HG03439 (cell line): ENCODE measurements at regions not wholly inside any gene's neighbourhood (a gene's known extent, or its start where the extent isn't known, plus 50 kb on each side); places are given as distances from the start of the nearest gene placed in this dataset.
"Not testable (repeated sequence)": the region's sequence is repeated elsewhere in the genome, so short reads cannot be mapped to it uniquely, and the experiment has no call there.

Experiments used
- ATAC-seq: cut with Tn5 transposase; IDR thresholded peaks from one replicate; pipeline ENCODE4 v1.9.1; 2021; ENCODE audit warnings: mild to moderate bottlenecking, moderate library complexity; ENCODE audit not compliant: unreplicated experiment

DNA sequence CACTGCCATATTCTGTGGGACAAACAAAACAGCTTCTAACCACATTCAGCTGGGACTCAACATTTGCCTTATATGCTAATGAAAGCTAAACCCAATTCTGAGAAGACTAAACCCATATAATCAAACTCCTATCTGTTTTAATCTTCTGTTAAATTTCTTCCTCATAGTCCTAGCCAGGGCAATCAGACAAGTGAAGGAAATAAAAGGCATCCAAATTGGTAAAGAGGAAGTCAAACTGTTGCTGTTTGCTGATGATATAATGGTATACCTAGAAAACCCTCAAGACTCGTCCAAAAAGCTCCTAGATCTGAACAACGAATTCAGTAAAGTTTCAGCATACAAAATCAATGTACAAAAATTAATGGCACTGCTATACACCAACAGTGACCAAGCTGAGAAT lies 157.1 kb downstream of the PHLDA1 start:
- ATAC-seq: no peak

DNA sequence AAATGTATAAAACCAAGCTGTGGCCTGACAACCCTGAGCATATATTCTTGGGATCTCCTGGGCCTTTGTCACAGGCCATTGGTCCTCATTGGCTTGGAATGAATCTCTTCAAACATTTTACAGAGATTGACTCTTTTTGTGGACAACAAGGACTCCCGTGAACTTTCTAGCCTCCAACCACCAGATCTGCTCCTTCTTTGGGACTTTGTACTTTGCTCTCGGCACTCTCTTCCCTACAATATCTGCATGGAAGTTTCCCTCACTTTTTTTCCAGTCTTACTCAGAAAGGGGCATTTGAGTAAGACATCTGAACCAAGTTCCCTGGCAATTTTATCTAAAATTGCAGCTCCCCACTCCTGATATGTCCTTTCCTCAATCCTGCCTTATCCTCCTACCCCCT lies 158.8 kb downstream of the PHLDA1 start:
- ATAC-seq: no peak

DNA sequence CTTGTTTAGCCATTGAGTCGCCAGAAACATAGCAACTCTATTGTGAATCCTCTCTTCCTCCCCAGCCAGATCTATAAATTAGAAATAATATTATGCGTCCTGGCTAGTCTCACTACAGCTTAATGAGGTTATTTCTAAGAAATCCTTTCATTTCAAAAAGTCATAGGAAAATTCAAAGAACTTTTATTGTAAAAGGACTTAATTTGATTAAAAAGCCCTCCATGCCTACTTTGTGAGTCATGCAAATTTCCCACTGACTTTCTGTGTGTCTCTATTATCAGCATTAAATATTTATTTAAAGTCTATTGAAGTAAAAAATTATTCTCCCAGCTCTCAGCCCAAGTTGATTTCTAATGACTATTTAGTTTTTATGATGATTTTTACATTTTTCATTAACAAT lies 160.7 kb downstream of the PHLDA1 start:
- ATAC-seq: no peak

DNA sequence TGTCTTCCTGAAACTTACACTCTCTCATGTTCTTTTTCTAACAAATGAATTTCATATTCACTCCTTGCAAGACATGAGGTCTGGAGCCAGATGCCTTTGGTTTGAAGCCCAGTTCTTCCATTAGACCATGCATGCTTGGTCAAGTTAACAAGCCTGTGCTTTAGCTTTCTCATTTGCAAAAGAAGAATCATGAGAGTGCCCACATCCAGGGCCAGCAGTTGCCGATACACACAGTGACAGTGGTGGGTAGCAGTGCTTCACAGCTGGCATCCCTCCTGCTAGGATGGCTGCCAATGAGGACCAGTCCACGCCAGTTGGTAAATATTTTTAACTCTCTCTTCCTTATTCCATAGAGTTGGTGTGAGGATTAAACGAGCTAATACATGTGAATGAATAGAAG lies 163.1 kb downstream of the PHLDA1 start:
- ATAC-seq: no peak

DNA sequence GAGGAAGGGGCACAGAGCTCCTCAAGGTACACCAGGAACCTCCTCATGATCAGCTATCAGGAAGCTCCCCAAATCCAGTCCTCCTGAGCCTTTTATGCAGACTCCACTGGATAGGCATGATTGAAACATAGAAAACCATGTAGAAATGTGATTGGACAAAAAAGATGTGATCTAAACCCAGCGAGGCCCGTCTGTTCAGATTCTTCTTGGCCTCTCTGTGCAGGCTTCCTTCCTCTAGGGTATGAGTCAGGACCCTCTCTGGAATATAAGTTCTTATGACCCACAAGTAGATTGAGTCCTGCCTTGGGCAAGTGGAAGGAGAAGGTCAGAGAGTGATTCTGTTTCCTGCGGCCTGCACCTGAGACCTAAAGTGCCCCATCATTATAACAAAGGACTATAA lies 166.3 kb downstream of the PHLDA1 start:
- ATAC-seq: no peak

DNA sequence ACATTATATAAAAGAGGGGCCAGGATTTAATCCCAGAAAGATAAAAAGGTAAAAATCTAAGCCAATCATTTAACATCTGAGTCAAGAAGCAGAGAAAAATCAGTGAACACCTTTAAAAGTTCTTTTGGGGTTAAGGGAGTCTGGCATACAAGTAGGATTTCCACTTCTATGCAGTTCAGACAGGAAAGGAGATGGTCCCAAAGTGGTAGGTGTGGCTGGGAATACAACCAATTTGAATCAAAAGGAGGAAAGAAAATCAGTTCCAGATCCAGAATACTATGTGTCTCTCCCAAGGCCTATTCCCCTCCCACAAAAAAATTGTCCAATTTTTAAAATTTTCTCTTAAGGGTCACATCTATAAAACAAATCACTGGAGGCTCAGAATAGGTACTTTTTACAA lies 167.4 kb downstream of the PHLDA1 start:
- ATAC-seq: no peak

DNA sequence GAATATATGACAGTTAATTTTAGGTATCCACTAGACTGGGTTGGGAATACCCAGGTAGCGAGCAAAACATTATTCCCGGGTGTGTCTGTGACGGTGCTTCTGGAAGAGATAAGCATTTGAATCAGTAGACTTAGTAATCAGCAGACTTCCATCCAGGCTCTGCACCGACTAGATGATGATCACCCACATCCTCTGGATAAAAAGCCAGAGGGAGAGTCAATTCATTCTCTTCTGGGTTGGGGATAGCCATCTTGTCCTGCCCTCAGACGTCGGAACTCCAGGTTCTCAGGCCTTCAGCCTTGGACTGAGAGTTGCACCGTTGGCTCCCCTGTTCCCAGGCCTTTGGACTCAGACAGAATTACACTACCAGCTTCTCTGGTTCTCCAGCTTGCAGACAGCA lies 168.0 kb downstream of the PHLDA1 start:
- ATAC-seq: no peak

DNA sequence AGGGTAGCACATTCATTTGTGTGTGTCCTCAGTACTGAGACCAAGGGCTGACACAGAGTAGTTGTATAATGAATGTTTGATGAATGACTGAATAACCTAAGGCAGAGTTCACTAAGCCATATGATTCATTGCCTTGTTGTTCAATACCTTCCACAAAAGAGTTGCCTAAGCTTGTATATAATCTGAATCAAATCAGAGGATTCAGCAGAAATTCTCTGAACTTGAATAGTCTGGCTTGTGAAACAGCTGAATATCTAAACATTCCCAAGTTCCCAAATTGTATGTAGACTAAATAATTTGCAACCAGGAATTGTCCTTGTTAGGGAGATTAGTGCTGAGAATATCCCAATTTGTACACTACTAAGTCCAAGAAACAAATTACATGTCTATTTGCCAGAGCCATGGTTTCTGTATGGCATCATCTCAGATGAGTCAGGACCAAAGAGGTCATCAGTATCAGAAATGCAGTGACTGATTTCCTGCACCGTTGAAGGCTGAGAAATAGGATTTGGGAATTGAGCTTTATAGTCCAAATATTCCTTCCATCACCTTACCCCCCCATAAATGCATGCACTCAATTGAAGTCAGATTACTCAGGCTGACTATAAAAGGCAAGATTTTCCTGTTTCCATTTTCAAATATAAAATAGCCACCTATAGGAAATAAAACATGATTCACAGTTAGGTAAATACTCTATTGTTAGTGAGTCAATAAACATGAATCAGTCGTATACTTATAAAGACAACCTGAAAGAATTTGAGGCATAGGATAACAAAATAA lies 168.7 kb downstream of the PHLDA1 start:
- no peak for ATAC-seq

DNA sequence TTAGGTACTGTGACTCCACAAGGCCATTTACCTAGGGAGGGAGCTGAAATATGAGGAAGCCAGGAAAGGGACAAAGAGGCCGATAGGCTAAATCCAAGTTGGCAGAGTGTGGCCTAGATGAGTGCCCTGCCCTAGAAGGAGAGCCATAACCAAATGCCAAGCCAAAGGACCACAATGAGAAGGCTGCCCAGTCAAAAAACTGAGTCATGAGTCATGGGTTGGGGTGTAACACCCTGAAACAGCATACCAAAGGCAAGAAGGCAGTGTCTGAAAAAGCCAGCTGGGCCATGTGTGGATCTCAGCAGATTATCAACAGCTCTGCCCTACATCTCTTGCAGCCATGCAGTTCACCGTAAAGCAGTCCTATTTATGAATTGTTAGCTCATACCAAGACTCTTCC lies 171.7 kb downstream of the PHLDA1 start:
- no peak for ATAC-seq

DNA sequence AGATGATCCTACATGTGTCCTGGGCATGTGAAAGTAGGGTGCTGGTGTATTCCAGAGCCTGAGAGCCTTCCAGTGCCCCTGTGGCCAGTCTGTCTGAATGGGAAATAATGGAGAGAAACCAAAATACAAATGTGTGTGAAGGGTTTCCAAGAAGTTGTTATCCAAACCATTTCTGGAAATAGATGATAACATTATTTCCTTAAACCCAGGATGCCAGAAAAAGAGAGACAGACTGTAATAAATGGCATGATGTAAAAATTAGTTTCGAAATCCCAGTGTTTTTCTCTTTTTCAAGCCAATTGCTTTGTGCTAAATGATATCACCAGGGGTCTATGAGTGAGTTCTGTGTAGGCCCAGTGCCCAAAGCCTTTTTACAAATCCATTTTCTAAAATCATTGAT lies 175.3 kb downstream of the PHLDA1 start:
- ATAC-seq: no peak

DNA sequence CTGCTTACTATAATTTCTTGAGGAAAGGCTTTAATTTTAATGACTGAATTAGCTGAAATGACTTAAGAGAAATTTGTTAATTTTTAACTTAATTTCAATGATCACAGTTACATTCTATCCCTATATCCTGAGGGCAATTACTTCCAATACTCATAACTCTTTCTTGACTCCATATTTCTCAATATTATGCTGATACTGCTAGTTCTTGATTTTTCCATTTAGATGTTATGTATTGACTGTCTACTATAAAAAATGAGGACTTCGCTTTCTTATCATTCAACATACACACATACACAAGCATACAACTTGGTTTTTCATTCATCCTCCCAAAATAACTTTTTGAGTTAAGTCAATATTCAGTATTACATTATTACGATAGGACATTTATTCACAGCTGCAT lies 176.2 kb downstream of the PHLDA1 start:
- no peak for ATAC-seq

DNA sequence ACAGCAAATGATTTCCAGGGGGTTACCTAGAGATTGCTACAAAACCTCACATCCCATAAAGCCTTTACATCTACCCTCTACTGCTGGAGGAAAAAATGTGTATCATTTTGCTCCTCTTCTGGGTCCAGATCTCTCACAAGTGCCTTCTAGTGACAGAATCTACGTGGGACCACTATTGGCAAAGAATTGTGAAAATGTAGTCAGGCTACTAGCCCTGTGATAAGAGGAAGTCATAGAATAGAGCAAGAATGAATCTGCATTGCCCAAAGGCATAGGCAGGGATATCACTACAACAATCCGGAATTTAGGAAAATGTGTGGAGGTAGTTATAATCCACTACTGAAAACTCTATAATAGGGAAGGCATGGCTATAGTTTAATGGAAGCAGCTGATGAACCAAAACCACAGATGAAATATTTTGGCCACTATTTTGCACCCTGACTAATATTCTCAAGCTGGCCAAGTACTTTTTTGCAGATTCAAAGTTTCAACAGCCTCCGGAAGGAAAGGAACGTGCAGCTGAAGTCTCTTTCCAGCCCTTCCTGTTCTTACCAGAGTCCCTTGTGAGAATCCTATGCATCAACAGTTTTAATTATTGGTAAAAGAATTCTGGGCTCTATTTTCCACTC lies 176.8 kb downstream of the PHLDA1 start:
- no peak for ATAC-seq

DNA sequence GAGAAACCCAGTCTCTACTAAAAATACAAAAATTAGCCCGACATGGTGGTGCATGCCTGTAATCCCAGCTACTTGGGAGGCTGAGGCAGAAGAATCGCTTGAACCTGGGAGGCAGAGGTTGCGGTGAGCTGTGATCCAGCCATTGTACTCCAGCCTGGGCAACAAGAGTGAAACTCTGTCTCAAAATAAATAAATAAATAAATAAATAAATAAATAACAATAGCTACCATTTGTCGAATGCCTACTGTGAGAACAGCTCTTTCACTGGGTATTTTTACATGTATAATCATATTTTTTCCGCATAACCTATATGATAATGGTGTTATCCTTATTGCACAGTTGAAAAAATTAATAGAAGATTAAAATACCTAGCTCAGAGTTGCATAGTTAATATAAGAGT lies 177.4 kb downstream of the PHLDA1 start:
- ATAC-seq: not testable (repeated sequence)

DNA sequence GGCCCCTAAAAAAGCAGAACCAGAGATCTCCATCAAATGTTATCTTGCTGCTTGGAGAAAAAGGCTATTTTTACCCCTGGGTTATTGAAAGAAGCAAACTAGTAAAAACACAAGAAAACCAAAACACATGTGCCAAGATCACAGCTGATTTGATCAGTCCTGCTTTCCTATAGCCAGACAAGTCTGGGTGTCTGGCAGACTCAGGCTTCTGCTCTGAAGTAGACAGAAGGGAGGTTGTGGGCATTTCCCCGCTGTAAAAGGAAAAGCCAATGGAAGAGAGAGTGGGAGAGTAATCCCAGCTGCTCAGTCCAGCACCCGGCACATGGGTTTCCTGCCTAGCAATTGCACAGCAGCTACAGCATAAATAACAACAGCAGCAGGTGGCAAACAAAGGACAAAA lies 177.9 kb downstream of the PHLDA1 start:
- ATAC-seq: no peak

DNA sequence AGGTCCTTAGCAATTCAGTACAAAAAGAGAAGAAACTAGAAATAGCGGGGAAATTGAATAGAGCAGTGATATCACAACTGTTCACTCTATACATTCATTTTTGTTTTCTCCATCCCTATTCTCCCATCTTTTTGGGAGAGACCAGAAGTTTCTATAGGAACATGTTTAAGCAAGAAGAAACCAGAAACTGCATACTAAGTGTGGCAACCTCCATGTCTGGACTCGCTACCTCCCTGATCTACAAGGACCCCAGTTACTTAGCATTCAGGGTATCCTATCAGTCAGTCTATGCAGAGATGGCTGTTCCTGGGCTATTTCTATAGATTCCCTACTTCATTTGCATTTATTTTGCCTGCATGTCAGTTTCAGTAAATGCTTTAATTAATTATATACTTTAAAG lies 178.6 kb downstream of the PHLDA1 start:
- ATAC-seq: no peak

DNA sequence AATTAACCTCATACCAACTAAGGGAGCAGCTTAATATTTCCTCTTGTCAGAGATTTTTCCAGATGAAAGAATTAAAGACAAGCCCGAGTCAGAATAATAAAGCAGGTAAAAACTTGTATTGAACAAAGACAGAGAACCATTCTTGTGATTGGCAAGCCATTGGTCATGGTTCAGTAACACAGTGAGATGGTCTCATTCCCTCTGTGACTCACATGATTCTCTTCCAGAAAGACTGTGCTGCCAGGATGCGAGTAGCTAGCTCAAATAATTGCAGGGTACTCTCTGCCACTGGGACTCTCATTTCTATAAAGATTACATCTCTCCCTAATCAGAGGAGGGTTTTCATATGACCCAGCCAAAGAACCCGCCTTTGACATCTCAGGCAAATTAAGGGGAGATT lies 179.4 kb downstream of the PHLDA1 start:
- no peak for ATAC-seq

DNA sequence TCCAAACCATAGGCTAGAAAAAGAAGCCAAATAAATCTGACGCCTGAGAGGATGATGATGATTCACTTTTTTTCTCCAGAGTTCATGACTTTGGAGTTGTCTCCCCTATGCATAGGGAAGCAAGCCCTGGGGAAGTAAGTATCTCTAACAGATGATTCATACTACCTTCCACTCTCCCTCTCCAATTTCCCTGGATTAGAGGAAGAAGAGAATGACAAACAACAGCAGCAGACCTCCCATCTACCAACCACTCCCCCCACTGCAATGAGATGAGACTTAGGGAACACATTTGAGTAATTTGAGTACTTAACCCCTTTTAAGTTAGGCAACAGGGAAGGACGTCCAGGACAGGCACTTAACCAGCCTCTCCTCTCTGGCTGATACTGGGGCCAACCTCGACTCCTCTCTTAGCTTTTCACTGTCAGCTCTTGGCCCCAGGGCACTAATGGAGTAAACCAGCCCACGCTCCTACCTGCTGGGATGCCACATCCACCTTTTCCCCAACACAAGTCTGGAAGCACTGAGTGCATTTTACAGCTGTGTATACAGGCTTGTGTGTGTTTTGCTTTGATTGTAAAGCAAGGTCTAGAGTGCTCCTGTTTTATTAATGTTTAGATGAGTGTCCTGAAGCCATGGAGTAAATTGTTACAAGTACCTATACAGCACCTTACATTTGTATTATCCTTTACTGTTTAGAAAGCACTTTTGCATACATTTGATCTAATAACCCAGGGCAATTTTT lies 180.7 kb downstream of the PHLDA1 start:
- ATAC-seq: no peak

DNA sequence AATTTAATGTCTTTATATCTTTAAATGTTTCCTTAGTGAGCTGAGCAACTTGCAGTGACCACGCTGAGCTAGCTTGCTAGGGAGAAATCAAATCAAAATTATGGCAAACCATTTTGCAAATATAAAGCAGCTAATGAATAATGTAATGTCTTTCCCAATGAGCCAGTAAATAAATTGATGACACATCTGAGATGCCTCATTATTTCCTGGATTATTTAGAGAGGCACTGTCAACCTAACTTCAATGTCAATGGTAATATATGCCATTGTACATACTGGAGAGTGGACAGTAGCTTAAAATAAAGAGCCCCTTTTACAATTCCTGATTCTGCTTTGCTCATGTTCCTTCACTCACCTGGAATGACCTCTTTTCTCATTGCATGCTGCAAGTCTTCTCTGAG lies 182.6 kb downstream of the PHLDA1 start:
- ATAC-seq: no peak

DNA sequence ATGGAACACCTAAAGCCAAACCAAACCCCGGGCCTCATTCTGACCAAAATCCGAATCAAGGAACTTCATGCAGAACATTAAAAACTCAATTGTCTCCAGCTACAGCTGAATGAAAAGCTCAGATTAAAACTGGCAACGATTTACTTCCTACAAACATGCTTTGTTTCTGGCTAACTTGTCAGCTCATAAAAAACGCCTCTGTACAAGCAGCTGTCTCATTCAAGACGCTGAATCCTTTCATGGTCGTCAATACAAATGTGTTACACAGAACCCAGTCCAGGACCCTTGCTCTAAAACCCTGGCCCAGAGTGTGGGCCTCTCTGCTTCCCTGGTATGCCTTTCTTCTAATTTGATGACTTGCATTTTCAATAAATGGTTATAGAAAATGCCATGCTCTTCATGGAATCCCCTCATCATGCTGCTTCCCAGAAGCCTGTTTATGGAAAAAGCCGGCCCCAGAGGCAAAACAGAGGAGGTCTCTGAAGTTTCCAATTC lies 183.1 kb downstream of the PHLDA1 start:
- no peak for ATAC-seq

DNA sequence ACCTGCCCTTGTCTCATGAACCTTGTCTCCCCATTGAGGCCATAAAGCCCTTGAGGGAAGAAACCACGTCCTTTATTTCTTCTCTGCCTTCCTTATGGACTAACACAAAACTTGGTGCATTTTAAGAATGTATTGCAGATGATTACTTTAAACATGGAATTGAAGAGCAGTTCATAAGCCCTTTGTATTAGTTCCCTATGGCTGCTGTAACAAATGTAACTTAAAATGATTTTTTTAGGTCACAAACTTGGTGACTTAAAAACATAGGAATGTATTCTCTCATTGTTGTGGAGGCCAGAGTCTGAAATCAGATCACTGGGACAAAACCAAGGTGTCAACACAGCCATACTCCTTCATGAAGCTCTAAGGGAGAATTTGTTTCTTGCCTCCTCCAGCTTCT lies 185.5 kb downstream of the PHLDA1 start:
- no peak for ATAC-seq

DNA sequence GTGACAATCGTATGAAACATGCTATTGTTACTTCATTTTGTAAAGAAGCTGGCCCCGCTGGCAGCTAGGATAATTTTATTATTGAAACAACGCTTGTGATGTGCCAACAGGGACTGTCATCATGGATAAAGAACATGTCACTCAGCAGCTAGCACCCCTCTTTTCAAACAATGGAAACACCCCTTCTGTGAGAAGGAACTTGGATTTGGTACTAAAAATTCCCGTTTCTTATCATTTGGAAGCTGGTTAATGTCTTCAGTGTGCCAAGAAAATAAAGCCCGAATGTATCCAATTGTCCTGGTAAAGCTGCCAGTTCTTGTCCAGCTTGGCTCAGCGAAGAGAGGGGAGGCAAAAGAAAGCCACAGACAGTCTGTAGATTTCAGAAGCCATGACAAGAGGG lies 186.6 kb downstream of the PHLDA1 start:
- no peak for ATAC-seq
